NCI-H2171 treated with DMSO at 0.1 percent for 48 hours (cell line): ENCODE measurements at regions not wholly inside any gene's neighbourhood (a gene's known extent, or its start where the extent isn't known, plus 50 kb on each side); places are given as distances from the start of the nearest gene placed in this dataset.
"Not testable (repeated sequence)": the region's sequence is repeated elsewhere in the genome, so short reads cannot be mapped to it uniquely, and the experiment has no call there.

Source experiments
- DNase-seq: peaks from one replicate; lab custom pipeline; 2025; lab: John Stamatoyannopoulos, UW

DNA sequence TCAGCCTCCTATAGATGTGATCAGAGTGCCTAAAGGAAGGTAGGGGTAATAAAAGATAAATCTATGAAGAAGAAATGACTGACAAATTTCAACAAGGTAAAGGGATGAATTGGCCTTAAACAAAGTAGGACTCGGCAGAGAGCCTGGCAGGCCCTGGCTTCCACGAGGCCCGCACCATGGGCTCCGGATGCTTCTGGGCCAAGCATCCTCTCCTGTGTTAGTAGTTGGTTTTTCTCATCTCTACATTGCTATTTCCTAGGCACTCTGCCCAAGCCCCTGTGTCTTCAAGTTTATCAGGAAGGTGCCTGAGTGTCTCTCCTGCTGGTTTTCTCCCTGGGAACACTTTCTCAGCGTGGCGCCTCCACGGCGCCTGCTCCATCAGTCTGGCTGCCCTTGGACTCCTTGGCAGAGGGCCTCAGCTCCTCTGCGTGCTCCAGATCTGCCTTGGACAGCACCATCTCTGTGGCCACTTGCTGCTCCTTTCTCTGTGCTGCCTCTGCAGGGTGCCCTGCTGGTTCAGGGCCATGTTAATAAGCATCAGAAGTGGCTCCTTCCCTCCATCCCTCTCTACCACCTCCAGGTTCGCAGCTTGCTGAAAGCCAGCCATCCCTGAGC is 413.3 kb upstream of the DPP6 start:
- DNase-seq: no peak

DNA sequence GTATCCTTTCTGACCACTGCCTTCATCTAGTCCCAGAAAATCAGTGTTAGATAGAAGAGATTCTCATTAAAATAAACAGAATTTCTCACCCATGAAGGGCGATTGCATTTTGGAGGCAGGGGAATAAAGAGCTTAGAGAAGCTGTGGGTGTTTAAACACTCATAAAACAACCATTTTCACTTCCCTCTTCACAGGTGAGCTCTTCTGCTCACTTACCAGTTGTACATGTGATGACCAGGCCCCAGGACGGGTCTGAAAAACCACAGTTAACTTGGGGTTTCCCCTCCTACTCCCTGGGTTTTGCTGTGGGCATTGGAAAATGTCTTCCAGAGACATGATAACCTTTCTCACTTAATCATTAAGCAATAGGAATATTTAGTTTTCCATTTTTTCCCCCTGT is 411.6 kb upstream of the DPP6 start:
- no peak for DNase-seq

DNA sequence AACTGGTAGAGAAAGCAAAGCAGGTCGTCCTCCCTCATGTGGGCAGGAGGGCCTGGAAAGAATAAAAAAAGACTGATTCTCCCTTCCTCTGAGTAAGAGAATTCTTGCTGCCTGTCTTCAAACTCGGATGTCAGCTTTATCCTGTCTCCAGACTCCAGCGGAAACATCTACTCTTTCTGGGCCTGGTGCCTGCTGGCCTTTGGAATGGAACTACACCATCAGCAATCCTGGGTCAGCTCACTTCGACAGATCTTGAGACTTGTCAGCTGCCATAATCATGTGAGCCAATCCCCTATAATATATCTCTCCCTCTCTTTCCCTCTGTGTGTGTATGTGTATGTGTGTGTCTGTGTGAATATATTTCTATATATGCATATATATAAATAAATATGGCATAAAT is 411.0 kb upstream of the DPP6 start:
- no peak for DNase-seq

DNA sequence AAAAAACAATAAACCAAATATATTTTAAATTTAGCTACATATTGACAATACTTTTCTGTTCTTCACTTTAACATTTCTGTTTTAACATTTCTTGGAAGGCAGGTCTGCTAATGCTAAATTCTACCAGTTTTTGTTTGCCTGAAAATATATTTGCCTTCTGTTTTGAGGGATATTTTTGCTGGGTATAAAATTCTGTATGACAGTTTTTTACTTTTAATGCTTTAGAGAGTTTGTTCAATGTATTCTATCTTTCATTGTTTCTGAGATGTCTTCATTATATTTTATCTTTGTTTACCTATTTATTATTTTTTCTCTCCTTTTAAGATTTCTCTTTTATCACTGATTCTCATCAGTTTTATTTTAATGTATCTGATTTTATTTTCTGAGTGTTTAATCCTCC is 409.2 kb upstream of the DPP6 start:
- no peak for DNase-seq

DNA sequence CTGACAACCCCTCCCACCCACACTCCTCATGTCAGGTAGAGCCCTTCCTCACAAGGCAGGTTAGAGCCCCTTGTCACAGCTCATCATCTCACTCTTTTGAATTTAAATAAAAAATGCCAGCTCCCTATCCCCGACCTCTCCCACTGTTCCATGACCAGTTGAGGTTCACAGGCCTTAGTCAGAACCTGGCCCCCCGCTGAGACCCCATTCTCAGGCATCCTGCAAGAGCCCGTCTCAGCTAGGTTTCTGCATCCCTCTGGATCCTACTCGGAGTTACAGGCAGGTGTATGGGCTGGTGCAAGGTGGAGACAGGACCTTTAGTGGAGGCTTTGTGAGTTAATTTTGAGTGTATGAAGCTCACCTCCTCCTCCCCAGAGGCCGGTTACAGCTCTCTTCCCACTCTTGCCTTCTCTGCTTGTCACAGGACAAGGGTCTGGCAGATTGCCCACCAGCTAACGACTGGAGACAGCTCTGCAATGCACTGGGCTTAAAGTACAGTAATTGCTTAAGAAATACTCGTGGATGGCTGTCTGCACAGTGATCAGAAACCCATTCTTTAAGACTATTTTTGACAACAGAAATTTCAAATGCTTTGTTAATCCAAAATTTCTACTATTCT is 394.9 kb upstream of the DPP6 start:
- DNase-seq: no peak

DNA sequence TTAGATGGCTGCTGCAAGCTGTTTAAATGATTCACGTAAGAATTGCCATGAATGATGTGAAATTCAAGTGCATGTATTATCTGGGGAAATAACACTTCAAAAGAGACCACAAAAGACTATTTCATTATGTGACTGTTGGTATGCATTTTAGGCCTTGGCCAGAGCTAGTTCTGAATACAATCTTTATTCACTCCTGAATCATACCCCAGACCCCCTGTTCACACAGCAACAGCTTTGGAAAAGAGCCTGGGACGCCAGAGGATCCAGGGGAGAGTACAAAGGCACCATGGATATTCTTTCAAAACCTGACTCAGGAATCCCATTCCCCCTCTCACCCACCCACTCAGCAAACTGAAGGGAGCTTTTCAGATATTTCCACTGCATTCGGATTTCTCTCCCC is 377.1 kb upstream of the DPP6 start:
- DNase-seq: no peak

DNA sequence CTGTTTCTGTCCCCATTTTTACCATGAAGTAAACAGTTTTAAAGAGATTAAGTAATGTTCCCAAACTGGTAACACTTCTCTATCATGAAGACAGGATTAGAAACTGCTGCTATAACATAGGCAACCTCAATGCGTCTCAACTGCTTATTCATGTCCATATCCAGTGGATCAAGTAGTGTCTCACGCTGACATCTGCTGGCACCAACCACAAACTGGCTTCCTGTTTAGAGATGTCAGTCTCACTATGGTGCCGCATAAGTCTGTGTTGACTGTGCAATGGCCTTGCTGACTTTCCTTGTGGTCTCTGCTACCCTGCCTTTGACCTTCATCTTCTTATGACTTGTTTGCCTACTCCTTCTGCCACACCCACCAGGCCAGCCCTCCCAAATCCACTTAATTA is 369.6 kb upstream of the DPP6 start:
- no peak for DNase-seq

DNA sequence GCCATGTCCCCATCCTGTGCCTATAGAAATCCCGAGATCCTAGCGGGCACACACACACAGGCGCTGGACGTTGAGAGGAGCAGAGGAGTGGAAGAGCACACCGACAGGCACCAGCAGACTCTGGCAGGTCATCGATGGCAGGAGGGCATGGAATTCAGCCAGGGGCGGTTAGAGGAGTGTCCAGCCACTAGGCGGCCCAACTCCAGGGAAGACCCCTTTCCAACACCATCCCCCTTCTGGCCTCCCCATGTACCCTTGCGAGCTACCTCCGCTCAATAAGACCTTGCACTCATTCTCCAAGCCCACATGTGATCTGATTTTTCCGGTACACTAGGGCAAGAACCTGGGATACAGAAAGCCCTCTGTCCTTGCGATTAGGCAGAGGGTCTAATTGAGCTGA is 356.0 kb upstream of the DPP6 start:
- DNase-seq: no peak

DNA sequence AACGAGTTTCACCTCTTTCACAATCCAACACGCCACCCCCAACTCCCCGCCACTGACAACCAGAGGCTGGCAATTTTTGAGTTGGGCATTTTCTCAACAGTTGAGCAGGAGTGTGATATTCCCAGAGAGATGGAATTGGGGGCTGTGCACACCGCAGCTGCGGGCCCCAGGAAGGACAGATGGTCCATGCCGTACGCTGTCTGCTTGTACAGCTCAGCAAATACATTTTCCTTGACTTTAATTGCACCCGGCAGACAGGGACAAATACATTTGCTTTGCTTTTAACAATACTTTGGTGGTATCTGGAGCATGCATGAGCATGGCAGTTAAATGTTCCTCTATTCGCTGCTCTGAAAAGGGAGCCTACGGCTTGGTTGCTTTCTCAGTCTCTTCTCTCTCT is 354.2 kb upstream of the DPP6 start:
- DNase-seq: no peak

DNA sequence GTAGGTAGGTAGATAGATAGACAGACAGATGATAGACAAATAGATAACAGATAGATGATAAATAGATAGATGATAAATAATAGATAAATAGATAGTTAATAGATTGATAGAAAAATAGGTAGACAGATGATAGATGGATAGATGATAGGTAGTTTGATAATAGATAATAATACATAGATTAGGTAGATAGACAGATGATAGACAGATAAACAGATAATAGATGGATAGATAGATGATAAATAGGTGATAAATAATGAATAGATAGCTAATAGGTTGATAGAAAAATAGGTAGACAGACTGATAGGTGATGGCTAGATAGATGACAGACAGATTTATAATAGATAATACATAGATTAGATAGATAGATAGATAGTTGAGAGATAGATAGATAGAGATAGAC is 350.5 kb upstream of the DPP6 start:
- DNase-seq: no peak

DNA sequence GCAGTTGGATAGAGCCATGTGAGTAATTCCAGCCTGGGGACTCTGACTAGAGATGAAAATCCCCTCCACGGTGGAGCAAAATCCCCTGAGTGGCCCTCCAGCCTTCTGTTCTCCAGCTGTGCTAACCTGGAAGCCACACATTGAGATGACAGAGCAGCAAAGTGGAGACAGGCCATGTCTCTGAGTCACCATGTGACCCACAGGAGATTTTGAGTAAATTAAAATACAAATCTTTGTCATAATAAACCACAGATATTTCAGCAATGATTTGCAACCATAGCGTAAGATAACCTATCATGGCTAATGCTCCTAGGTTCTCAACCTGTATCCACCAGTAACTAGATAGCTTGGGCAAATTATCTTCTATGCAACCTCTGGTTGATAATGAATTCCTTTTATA is 328.3 kb upstream of the DPP6 start:
- not testable (repeated sequence) for DNase-seq

DNA sequence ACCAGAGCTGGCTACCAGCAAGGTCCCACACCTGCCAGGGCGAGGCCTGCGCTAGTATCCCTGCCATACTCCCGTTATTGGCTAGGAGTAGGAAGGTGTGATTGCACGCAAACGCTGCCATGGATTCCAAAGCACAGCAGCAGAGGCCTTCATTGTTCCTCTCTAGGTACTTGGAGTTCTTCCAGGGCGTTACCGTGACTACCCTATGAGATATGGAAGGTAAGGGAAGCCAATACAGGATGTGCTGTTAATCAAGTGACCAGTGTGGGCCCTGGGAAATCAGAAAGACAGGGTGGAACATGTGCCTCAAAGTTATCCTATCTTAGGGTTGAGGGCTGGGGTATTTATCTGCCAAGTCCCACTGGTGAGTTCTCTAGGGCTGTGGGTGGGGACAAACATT is 320.7 kb upstream of the DPP6 start:
- DNase-seq: not testable (repeated sequence)

DNA sequence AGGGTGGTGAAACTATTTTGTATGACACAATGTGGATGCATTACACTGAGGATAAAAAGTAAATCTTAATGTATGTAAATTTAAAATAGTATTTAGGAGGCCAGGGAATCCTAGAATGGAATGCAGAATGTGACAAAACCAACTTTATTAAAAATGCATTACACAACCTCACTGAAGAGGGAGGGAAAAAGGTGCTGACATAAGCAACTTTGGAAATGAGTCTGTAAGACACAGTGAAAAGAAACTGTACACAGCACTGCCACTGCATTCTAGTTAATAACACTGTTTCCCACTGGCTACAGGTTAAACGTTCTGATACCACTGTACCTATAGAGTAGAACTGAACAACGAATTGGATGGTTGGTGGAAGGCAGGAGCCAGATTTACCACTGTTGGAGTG is 308.8 kb upstream of the DPP6 start:
- DNase-seq: not testable (repeated sequence)

DNA sequence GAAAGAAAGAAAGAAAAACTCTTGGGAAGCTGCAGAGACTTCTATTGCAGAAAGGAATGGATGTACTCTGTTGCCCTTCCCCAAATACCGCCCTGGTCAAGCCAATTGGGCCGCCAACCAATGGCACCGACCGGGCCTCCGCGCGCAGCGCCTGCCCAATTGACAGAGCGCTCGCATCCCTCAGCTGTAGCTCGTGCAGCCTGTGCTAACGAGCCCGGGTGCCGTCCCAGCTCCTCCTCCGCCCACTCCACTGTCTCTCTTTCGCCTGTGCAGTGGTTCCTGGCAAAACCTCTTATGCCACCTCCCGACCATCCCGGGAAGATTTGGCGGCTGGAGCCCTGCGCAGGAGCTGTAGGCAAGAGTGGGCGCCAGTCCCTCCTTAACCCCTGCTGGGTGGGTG is 304.2 kb upstream of the DPP6 start:
- DNase-seq: not testable (repeated sequence)

DNA sequence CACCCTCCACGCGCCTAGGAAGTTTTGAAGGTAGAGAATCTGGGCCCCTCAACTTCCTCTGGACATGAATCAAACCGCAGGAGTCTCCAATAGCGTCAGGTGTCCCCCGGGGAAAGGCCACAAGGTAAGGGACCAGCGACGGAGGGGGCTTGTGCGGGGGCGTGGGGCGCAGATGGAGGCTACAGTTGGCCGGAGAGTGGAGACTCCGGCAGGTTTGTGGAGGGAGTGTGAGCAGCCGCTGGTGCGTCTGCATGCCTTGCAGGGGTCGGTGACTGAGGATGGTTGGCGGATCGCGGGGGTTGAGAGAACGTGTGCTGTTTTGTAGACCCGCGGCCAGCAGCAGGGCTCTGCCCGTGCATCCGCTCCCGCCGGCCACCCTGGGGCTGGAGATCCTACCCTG is 303.3 kb upstream of the DPP6 start:
- not testable (repeated sequence) for DNase-seq

DNA sequence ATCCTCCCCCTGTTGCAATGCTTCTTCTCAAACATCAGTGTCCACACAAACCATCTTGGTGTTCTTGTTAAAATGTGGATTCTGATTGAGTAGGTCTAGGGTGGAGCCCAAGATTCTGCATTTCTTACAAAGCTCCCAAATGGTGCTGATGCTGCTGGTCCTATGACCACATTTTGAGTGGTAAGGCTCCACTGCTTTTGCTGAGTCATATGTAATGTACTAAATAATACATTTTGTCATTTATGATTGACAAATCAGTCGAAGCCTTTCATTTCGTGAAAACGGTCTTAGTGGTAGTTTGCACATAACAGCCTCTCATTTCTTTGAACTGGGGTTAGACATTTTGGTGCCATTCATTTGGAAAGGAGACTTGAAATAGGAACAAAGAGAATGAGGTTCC is 286.3 kb upstream of the DPP6 start:
- not testable (repeated sequence) for DNase-seq

DNA sequence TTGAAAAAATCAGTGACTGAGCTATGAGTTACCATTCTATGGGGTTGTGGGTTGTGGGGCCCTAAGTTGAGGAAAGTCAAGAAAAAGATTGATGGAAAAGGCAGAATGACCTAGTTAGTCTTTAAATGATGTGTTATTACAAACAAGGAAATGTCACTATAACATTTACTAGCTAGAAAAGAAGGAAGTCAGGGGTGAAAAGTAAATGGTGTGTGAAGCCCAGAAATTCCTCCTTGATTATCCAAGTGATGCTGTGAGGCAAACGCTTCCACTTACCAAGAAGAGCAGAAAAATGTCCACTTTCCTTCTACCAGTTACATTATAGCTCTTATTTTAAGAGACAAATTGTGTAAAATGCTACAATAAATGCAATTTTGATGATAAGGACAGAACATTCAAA is 285.3 kb upstream of the DPP6 start:
- not testable (repeated sequence) for DNase-seq

DNA sequence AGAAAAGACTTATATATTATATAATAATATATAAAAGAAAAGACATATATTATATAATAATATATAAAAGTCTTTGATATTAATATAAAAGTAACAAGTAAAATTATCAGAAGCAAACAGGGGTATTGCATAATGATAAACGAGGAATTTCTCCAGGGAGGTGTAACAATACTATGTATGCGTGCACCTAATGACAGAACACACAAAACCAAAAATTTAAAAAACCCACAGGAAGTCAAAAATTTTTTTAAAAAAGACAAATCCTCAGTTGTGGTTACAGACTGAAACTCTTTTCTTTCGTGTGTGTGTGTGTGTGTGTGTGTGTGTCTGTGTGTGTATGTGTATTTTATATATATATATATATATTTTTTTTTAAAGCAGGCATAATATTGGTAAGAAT is 279.2 kb upstream of the DPP6 start:
- no peak for DNase-seq

DNA sequence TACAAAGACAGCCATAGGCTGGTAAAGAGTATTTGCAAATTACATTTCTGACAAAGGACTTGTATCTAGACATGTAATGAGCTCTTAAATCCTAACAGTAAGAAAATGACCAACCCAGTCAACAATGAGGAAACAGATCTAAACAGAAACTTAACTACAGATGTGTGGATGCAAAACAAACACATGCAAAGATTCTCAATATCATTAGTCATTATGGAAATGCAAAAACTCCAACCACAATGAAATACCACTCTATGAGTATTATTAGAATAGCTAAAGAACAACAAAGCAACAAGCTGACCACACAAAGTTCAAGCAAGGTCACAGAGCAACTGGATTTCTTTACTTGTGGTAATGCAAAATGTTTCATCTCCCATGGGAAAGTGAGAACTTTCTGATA is 275.3 kb upstream of the DPP6 start:
- DNase-seq: not testable (repeated sequence)

DNA sequence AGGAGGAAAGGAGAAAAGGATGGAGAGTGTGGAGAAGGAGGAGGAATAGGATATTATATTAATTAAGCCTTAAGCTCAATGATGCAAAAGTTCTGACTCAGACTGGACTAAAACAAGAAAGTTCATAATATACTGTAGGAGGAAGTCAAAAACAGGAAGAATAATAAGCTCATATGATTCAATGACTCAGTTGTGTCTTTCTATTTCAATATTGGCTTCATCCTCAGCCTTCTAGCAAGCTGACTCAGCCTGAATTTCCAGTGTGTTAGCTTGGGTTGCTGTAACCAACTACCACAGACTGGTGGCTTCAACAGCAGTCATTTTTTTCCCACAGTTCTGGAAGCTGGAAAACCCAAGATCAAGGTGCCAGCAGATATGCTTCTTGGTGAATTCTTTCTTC is 254.8 kb upstream of the DPP6 start:
- not testable (repeated sequence) for DNase-seq

DNA sequence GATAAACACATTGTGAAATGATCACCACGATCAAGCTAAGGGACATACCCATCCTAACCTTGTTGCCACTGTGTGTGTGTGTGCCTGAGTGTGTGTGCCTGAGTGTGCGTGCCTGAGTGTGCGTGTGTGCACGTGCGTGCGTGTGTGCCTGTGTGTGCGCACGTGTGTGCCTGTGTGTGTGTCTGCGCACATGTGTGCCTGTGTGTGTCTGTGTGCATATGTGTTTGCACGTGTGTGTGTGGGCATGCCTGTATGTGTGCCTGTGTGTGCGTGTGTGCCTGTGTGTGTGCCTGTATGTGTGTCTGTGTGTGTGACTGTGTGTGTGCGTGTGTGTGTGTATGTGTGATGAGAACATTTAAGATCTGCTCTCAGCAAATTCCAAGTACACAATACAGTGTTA is 244.1 kb upstream of the DPP6 start:
- no peak for DNase-seq

DNA sequence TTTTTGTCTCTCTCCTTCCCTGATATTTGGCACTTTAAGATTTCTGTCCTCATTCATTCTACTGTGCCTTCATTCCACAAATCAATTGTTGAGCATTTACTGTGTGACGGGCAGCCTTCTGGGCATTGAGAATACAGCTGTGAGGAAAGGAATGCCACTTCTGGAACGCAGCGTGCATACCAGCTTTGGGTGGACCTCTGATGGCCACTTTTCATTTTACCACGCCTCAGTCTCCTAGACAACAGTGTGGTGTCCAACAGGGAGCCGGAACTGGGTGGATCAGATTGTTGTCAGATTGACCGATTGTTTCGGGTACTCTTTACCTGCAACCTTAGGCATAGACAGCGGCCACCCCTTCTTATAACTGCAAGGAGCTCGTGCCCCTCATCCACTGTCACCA is 222.7 kb upstream of the DPP6 start:
- no peak for DNase-seq

DNA sequence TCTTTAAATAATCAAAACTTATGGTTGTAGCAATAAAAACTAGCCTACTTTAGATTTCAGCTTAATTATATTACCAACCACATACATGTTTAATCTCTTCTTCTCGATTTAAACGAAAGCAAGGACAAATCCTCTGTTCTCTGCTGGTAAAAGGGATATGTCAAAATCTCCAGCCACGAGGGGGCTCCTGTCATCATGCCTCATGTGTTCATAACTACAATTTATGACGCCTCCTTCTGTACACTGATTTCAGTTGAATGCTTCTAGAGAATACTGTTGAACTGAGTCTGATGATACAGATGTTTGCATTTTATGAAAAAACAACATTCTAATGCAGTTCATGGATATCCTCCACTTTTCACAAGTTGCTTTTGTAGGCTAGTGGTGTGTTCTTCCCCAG is 220.0 kb upstream of the DPP6 start:
- no peak for DNase-seq

DNA sequence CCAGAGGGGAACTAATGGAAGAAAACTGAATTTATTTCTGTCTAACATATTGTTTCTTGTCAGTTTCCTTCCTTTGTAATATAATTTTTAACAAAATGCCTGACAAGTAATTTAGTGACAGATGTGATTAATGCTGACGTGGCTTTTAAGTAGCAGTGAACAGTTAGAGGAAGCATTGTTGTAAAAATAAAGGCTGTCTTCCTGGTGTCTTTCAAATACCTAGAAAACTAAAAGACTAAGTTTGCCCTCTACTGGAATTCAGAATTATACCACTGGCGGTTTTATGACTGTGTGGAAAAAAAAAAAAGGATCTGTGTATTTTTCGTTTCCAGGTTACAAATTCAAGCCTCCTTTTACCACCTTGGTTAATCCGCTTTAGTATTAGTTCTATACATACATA is 217.1 kb upstream of the DPP6 start:
- peak; percentile 11 for DNase-seq
